H1 (cell line): ENCODE measurements at regions not wholly inside any gene's neighbourhood (a gene's known extent, or its start where the extent isn't known, plus 50 kb on each side); places are given as distances from the start of the nearest gene placed in this dataset.

Source experiments
- CTBP2 ChIP-seq: IDR thresholded peaks from 2 replicates; pipeline ENCODE4 v1.7.0; 2011; ENCODE audit warnings: borderline replicate concordance, mild to moderate bottlenecking, moderate library complexity, mixed read lengths, low read length; ENCODE audit not compliant: insufficient read depth, insufficient read length
- POLR2A ChIP-seq, 2 experiments: IDR thresholded peaks; 1 replicate in 1 of 2; 2 replicates in 1 of 2; pipeline ENCODE4 v1.6.1; 2011; ENCODE audit warnings: low read depth in 2 of 2, low read length in 2 of 2, mild to moderate bottlenecking in 2 of 2; ENCODE audit errors: control extremely low read depth in 1 of 2
- RBBP5 ChIP-seq: IDR thresholded peaks from 2 replicates; pipeline ENCODE4 v1.7.1; 2012; ENCODE audit warnings: low read depth, mild to moderate bottlenecking, inconsistent platforms, low read length, moderate library complexity, borderline replicate concordance
- SP1 ChIP-seq: IDR thresholded peaks from 2 replicates; pipeline ENCODE4 v1.6.1; 2011; ENCODE audit warnings: low read depth, low read length
- TAF7 ChIP-seq: optimal IDR thresholded peaks from 2 replicates; pipeline ENCODE3; 2011; ENCODE audit warnings: low read depth, mild to moderate bottlenecking, inconsistent platforms, low read length, moderate library complexity, borderline replicate concordance
- YY1 ChIP-seq: IDR thresholded peaks from 2 replicates; pipeline ENCODE4 v1.6.1; 2011; ENCODE audit warnings: low read depth, mild to moderate bottlenecking, low read length
- TF ChIP-seq, protein P1 (sequence below): IDR thresholded peaks from 2 replicates; pipeline ENCODE4 v1.6.1; 2012; ENCODE audit warnings: inconsistent platforms

DNA sequence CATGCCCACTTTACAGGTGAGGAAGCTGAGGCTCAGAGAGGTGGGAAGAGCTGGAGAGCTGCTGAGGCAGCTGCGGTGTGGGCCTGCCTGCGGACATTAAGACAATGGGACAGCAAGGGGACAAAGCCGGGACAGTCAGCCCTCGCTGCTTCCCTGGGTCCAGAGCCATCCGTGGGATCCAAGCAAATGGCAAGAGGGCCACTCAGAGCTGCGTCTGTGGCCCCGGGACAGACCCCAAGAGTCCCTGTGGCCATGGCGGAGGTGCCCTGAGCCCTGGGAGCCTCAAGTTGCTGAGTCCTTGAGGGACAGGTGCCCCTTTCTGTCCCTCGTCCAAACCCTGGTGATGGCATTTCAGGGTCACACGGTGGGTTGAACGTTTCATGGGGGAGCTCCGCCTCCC, 191.9 kb downstream of the OLFM1 start (continued):
- TF ChIP-seq, protein P1, sequence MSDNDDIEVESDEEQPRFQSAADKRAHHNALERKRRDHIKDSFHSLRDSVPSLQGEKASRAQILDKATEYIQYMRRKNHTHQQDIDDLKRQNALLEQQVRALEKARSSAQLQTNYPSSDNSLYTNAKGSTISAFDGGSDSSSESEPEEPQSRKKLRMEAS: no peak
- TF ChIP-seq RBBP5 (no peak), SP1 (no peak), POLR2A (IDR thresholded peaks at IDR 0.05; ENCODE audit: control extremely low read depth in 1 of 2, low read depth in 2 of 2, low read length in 2 of 2) (no peak), CTBP2 (no peak), TAF7 (no peak), YY1 (no peak)
